Breast epithelium (tissue), 3 donors: ENCODE measurements at regions not wholly inside any gene's neighbourhood (a gene's known extent, or its start where the extent isn't known, plus 50 kb on each side); places are given as distances from the start of the nearest gene placed in this dataset.
"Not testable (repeated sequence)": the region's sequence is repeated elsewhere in the genome, so short reads cannot be mapped to it uniquely, and the experiment has no call there.

Source experiments
- CTCF ChIP-seq, 3 donors: fragments of 450-650 bp; IDR thresholded peaks; one replicate each; pipeline ENCODE4 v1.5.1; 2016 to 2017; ENCODE audit warnings: antibody characterized with exemption in 3 of 3, mild to moderate bottlenecking in 3 of 3, moderate library complexity in 3 of 3
- POLR2A ChIP-seq: fragments of 450-650 bp; IDR thresholded peaks from one replicate; pipeline ENCODE4 v1.6.1; 2016; ENCODE audit warnings: antibody characterized with exemption, mild to moderate bottlenecking, moderate library complexity
- POLR2AphosphoS5 ChIP-seq, 3 donors: sonication (generic); formaldehyde crosslinking; IDR thresholded peaks; one replicate each; pipeline ENCODE4 v1.6.1; 2017; ENCODE audit warnings: antibody characterized with exemption in 3 of 3

- not testable (repeated sequence) for TF ChIP-seq CTCF (IDR thresholded peaks at IDR 0.05); POLR2A; POLR2AphosphoS5 (IDR thresholded peaks at IDR 0.05)
These were observed 80.2 kb upstream of the LPCAT1 start for GRCh38 chr5:1603916-1604315.
